ENCODE measurements at regions not wholly inside any gene's neighbourhood (a gene's known extent, or its start where the extent isn't known, plus 50 kb on each side); places are given as distances from the start of the nearest gene placed in this dataset.

GRCh38 chr12:69008520-69008919 is 75.5 kb upstream of the CPM start:
- Mint-ChIP-seq H3K9me3 (peaks cover 31% of the 10 kb centered on the region), H3K27me3 (ENCODE audit: low read depth) (peaks cover 41% of the 10 kb centered on the region), H3K4me1 (peaks cover 25% of the 10 kb centered on the region), H3K4me3 (no peak overlapping the region), H3K27ac (no peak overlapping the region), H3K36me3 (no peaks in the 10 kb centered on the region)
- ChIA-PET POLR2A (no interaction called here), CTCF (interaction anchor here (1.4 to 1.9 kb wide), 3 partner anchors 62 to 149 kb away, joined by 5 to 6 read pairs (median 6); no protein-coding TSS in a partner anchor)
- TF ChIP-seq ZNF281 (CRISPR knock-in tag; IDR thresholded peaks at IDR 0.05): no peak
- TF ChIP-seq ETV6 (CRISPR knock-in tag; IDR thresholded peaks at IDR 0.05): no peak
- DNase-seq (ENCODE audit: low spot score): no peak
- ATAC-seq: no peak

GRCh38 chr12:69014047-69014446 is 81.1 kb upstream of the CPM start:
- H3K27me3 Mint-ChIP-seq (ENCODE audit: low read depth): peaks cover 6% of the 10 kb centered on the region
- H3K36me3 Mint-ChIP-seq: no peaks in the 10 kb centered on the region
- CTCF ChIA-PET: no interaction called here
- no peak overlapping the region for H3K27ac Mint-ChIP-seq
- peaks cover 31% of the 10 kb centered on the region for H3K9me3 Mint-ChIP-seq
- no peak for ATAC-seq
- no peak for DNase-seq (ENCODE audit: low spot score)
- H3K4me1 Mint-ChIP-seq: no peaks in the 10 kb centered on the region
- H3K4me3 Mint-ChIP-seq: no peak overlapping the region
- POLR2A ChIA-PET: no interaction called here
- TF ChIP-seq FOXK1 (CRISPR knock-in tag; IDR thresholded peaks at IDR 0.05) (no peak), ESRRA (CRISPR knock-in tag; IDR thresholded peaks at IDR 0.05; ENCODE audit: borderline replicate concordance) (no peak), GRHL2 (CRISPR knock-in tag; IDR thresholded peaks at IDR 0.05; ENCODE audit: insufficient replicate concordance, severe bottlenecking) (no peak), ZNF232 (CRISPR knock-in tag; IDR thresholded peaks at IDR 0.05) (no peak), ZNF317 (CRISPR knock-in tag; IDR thresholded peaks at IDR 0.05; ENCODE audit: borderline replicate concordance, low read depth) (no peak), AR (CRISPR knock-in tag; IDR thresholded peaks at IDR 0.05) (no peak), MLX (CRISPR knock-in tag; IDR thresholded peaks at IDR 0.05) (no peak), MXD4 (CRISPR knock-in tag; IDR thresholded peaks at IDR 0.05; ENCODE audit: borderline replicate concordance) (no peak), E2F1 (CRISPR knock-in tag; IDR thresholded peaks at IDR 0.05) (no peak), NFYB (CRISPR knock-in tag; conservative IDR thresholded peaks at IDR 0.05; ENCODE audit: low read depth) (no peak), CTCF (IDR thresholded peaks at IDR 0.05) (no peak), SOX15 (CRISPR knock-in tag; IDR thresholded peaks at IDR 0.05) (no peak), TCF7 (CRISPR knock-in tag; IDR thresholded peaks at IDR 0.05; ENCODE audit: low read depth) (no peak), TP53 (CRISPR knock-in tag; IDR thresholded peaks at IDR 0.05) (no peak), ZMAT4 (CRISPR knock-in tag; IDR thresholded peaks at IDR 0.05) (no peak), ATF3 (CRISPR knock-in tag; conservative IDR thresholded peaks at IDR 0.05) (no peak), HMGA2 (CRISPR knock-in tag; IDR thresholded peaks at IDR 0.05) (no peak), IRF1 (CRISPR knock-in tag; IDR thresholded peaks at IDR 0.05) (no peak), PREB (CRISPR knock-in tag; IDR thresholded peaks at IDR 0.05; ENCODE audit: borderline replicate concordance) (no peak)
